ENCODE measurements at regions not wholly inside any gene's neighbourhood (a gene's known extent, or its start where the extent isn't known, plus 50 kb on each side); places are given as distances from the start of the nearest gene placed in this dataset.
A peak's percentile ranks its signal among the peaks of the same experiment; 100 is the strongest.

DNA sequence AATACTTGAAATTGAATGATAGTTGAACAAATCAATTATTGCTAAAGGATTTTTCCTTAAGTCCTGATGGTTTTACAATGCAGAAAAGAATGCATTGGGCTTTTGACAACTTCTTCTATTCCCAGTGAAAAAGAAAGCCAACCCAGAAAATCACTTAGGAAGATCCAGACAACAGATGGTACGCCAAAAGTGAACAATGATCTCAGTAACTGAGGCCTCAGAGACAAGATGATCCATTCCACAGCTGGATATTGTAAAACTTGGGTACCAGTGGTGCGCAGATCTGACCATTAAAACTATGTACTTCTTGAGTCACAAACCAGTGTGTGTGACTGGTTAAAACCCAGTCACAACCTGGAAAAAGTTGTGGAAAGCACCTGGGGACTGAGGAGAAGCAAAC is 173.5 kb downstream of the ETAA1 start:
- H3K9me3 ChIP-seq (ENCODE audit: control insufficient read depth in 4 of 4, low read length in 3 of 4) = peaks cover 0 to 2% (median 0%) of the 10 kb centered on the region in 4 donors
- no peak overlapping the region for H3K4me3 ChIP-seq (ENCODE audit: low read depth in 1 of 3, low read length in 3 of 3)
- no peak for TF ChIP-seq GABPA (IDR thresholded peaks at IDR 0.05 in 1 of 2, conservative IDR thresholded peaks at IDR 0.05 in 1 of 2)
- H3K27me3 ChIP-seq (ENCODE audit: control insufficient read depth in 4 of 4, insufficient read depth in 4 of 4, low read length in 3 of 4) = no peaks in the 10 kb centered on the region
- no peaks in the 10 kb centered on the region for H3K4me1 ChIP-seq (ENCODE audit: control insufficient read depth in 4 of 4, insufficient read depth in 4 of 4, low read length in 3 of 4)
- H3K9ac ChIP-seq (ENCODE audit: low read depth in 1 of 2, low read length in 2 of 2) = no peak overlapping the region
- no peaks in the 10 kb centered on the region for H3K36me3 ChIP-seq (ENCODE audit: control insufficient read depth in 4 of 4, insufficient read depth in 3 of 4, low read depth in 1 of 4, low read length in 3 of 4)
- H3K27ac ChIP-seq (ENCODE audit: low read depth in 1 of 2, low read length in 2 of 2) = no peak overlapping the region
- DNase-seq (ENCODE audit: low spot score) = no peak
- 70% methylated on average over 2 of the region's 2 CpGs for WGBS

DNA sequence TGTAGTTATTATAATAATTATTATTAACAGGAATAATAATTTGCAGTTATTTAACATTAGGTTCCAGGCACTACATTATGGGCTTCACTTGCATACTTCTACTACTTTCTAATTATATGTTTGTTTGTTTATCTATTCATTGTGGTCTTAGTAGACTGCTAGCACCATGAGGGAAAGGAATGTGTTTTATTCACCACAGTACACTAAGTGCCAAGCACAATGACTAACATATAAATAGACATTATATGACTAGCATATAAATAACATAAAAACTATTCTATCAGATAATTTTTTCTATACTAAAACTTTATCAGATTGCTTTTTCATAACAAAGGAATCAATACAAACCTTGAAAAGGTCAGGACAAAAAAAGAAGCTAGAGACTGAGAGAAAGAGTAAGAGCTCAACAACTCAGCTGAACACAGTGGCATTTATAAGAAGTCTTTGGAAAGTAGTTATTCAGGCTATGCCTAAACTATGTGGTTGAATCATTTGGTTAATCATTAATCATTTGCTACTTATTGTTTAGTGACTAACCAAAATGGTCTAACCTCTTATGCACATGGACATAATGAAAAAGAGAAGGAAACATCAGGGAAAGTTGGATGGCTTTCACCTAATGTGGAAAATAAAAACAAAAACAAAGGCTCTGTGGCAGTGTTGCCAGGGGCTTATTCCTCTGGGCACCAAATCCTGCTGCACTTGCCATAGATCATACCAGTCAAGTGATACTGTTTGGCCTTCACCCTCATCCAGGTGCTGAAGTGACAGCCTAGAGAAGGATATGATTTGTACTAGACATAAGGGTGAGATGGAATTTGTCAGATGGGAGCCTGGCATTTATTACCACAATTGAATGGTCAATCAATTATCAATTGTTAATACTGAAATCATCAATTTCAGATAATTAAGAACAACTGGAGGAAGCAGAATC is 174.9 kb downstream of the ETAA1 start:
- Histone ChIP-seq H3K4me1 (ENCODE audit: control insufficient read depth in 4 of 4, insufficient read depth in 4 of 4, low read length in 3 of 4) (no peaks in the 10 kb centered on the region), H3K36me3 (ENCODE audit: control insufficient read depth in 4 of 4, insufficient read depth in 3 of 4, low read depth in 1 of 4, low read length in 3 of 4) (no peaks in the 10 kb centered on the region), H3K27me3 (ENCODE audit: control insufficient read depth in 4 of 4, insufficient read depth in 4 of 4, low read length in 3 of 4) (no peaks in the 10 kb centered on the region), H3K9me3 (ENCODE audit: control insufficient read depth in 4 of 4, low read length in 3 of 4) (peaks cover 0 to 2% (median 0%) of the 10 kb centered on the region in 4 donors), H3K9ac (ENCODE audit: low read depth in 1 of 2, low read length in 2 of 2) (no peak overlapping the region), H3K27ac (ENCODE audit: low read depth in 1 of 2, low read length in 2 of 2) (no peak overlapping the region), H3K4me3 (ENCODE audit: low read depth in 1 of 3, low read length in 3 of 3) (no peak overlapping the region)
- TF ChIP-seq, protein P1, sequence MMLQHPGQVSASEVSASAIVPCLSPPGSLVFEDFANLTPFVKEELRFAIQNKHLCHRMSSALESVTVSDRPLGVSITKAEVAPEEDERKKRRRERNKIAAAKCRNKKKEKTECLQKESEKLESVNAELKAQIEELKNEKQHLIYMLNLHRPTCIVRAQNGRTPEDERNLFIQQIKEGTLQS (IDR thresholded peaks at IDR 0.05) = no peak
- no peak for TF ChIP-seq NR2F2 (IDR thresholded peaks at IDR 0.05)
- no peak for DNase-seq (ENCODE audit: low spot score)

DNA sequence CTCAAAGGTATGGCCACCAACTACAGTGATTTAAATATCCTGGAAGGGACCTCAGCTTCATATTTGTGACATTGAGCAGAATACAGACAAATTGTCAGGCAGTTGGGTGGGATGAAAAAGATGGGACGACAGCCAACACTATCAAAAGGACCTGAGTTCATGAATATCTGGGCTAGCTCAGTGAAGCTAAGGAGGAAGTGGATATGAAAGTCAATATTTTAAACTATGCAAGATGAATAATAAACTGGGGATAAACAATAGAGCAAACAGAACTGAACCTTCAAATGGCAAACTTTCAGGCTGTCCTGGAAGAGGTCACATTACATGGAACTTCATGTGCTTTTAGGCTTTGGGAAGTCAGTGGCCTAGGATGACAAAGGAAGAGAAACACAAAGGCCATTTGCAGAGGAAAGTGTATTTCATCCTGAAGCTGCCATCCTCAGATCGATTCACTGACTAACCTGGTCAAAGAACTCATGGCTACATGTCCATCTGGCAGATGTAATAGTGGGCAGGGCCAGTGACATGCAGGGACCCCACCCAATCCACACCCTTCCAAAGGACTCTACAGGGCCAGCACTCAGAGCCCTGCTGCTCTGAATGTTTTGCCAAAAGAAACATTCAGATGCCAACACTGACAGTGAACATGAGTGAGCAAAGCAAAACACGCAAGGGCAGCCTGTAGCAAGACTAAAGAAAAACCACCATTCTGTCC is 175.7 kb downstream of the ETAA1 start:
- no peak overlapping the region for H3K9ac ChIP-seq (ENCODE audit: low read depth in 1 of 2, low read length in 2 of 2)
- 77% methylated on average over 3 of the region's 3 CpGs for WGBS
- no peaks in the 10 kb centered on the region for H3K27me3 ChIP-seq (ENCODE audit: control insufficient read depth in 4 of 4, insufficient read depth in 4 of 4, low read length in 3 of 4)
- no peaks in the 10 kb centered on the region for H3K36me3 ChIP-seq (ENCODE audit: control insufficient read depth in 4 of 4, insufficient read depth in 3 of 4, low read depth in 1 of 4, low read length in 3 of 4)
- H3K4me1 ChIP-seq (ENCODE audit: control insufficient read depth in 4 of 4, insufficient read depth in 4 of 4, low read length in 3 of 4) = no peaks in the 10 kb centered on the region
- H3K9me3 ChIP-seq (ENCODE audit: control insufficient read depth in 4 of 4, low read length in 3 of 4) = peaks cover 0 to 2% (median 0%) of the 10 kb centered on the region in 4 donors
- no peak overlapping the region for H3K27ac ChIP-seq (ENCODE audit: low read depth in 1 of 2, low read length in 2 of 2)
- DNase-seq (ENCODE audit: low spot score) = no peak
- no peak overlapping the region for H3K4me3 ChIP-seq (ENCODE audit: low read depth in 1 of 3, low read length in 3 of 3)
- TF ChIP-seq FOXA1 (IDR thresholded peaks at IDR 0.05) (no peak), NR2F2 (IDR thresholded peaks at IDR 0.05) (peak; percentile 12)

DNA sequence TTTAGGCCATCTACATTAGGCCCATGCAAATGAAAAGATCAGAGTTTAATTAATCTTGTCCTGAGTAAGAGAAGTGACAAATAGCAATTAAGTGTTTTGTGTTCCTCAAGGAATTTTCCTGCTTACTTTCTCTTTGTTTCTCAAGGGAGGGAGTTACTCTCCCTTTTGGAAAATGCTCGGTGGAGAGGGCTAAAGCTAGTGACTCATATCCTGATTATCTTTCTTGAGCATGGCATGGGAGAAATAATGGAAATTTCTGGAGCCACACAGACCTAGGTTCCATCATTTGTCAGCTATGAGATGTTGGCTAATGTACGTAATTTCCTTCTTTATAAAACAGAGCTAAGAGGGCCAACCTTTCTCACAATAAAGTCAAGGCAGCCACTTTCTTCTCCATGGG is 177.1 kb downstream of the ETAA1 start:
- no peak for DNase-seq (ENCODE audit: low spot score)
- Histone ChIP-seq H3K4me3 (ENCODE audit: low read depth in 1 of 3, low read length in 3 of 3) (no peak overlapping the region), H3K9ac (ENCODE audit: low read depth in 1 of 2, low read length in 2 of 2) (no peak overlapping the region), H3K27ac (ENCODE audit: low read depth in 1 of 2, low read length in 2 of 2) (no peak overlapping the region), H3K36me3 (ENCODE audit: control insufficient read depth in 4 of 4, insufficient read depth in 3 of 4, low read depth in 1 of 4, low read length in 3 of 4) (no peaks in the 10 kb centered on the region), H3K9me3 (ENCODE audit: control insufficient read depth in 4 of 4, low read length in 3 of 4) (peaks cover 0 to 2% (median 0%) of the 10 kb centered on the region in 4 donors), H3K4me1 (ENCODE audit: control insufficient read depth in 4 of 4, insufficient read depth in 4 of 4, low read length in 3 of 4) (no peaks in the 10 kb centered on the region), H3K27me3 (ENCODE audit: control insufficient read depth in 4 of 4, insufficient read depth in 4 of 4, low read length in 3 of 4) (no peaks in the 10 kb centered on the region)
- 64% methylated on average over 2 of the region's 2 CpGs for WGBS
- TF ChIP-seq GABPA (IDR thresholded peaks at IDR 0.05 in 1 of 2, conservative IDR thresholded peaks at IDR 0.05 in 1 of 2) (no peak), FOXA1 (IDR thresholded peaks at IDR 0.05) (no peak), SP1 (IDR thresholded peaks at IDR 0.05) (no peak)
- TF ChIP-seq, protein P2, sequence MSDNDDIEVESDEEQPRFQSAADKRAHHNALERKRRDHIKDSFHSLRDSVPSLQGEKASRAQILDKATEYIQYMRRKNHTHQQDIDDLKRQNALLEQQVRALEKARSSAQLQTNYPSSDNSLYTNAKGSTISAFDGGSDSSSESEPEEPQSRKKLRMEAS (IDR thresholded peaks at IDR 0.05) = no peak
- TF ChIP-seq, protein P3, sequence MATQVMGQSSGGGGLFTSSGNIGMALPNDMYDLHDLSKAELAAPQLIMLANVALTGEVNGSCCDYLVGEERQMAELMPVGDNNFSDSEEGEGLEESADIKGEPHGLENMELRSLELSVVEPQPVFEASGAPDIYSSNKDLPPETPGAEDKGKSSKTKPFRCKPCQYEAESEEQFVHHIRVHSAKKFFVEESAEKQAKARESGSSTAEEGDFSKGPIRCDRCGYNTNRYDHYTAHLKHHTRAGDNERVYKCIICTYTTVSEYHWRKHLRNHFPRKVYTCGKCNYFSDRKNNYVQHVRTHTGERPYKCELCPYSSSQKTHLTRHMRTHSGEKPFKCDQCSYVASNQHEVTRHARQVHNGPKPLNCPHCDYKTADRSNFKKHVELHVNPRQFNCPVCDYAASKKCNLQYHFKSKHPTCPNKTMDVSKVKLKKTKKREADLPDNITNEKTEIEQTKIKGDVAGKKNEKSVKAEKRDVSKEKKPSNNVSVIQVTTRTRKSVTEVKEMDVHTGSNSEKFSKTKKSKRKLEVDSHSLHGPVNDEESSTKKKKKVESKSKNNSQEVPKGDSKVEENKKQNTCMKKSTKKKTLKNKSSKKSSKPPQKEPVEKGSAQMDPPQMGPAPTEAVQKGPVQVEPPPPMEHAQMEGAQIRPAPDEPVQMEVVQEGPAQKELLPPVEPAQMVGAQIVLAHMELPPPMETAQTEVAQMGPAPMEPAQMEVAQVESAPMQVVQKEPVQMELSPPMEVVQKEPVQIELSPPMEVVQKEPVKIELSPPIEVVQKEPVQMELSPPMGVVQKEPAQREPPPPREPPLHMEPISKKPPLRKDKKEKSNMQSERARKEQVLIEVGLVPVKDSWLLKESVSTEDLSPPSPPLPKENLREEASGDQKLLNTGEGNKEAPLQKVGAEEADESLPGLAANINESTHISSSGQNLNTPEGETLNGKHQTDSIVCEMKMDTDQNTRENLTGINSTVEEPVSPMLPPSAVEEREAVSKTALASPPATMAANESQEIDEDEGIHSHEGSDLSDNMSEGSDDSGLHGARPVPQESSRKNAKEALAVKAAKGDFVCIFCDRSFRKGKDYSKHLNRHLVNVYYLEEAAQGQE (IDR thresholded peaks at IDR 0.05) = no peak
- TF ChIP-seq, protein P4, sequence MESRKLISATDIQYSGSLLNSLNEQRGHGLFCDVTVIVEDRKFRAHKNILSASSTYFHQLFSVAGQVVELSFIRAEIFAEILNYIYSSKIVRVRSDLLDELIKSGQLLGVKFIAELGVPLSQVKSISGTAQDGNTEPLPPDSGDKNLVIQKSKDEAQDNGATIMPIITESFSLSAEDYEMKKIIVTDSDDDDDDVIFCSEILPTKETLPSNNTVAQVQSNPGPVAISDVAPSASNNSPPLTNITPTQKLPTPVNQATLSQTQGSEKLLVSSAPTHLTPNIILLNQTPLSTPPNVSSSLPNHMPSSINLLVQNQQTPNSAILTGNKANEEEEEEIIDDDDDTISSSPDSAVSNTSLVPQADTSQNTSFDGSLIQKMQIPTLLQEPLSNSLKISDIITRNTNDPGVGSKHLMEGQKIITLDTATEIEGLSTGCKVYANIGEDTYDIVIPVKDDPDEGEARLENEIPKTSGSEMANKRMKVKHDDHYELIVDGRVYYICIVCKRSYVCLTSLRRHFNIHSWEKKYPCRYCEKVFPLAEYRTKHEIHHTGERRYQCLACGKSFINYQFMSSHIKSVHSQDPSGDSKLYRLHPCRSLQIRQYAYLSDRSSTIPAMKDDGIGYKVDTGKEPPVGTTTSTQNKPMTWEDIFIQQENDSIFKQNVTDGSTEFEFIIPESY (IDR thresholded peaks at IDR 0.05) = no peak
